ENCODE measurements at regions not wholly inside any gene's neighbourhood (a gene's known extent, or its start where the extent isn't known, plus 50 kb on each side); places are given as distances from the start of the nearest gene placed in this dataset.

GRCh38 chr7:68336594-68336993, 1261.7 kb upstream of the AUTS2 start:
- H3F3A ChIP-seq (ENCODE audit: insufficient read depth): no peaks in the 10 kb centered on the region
- no peak for DNase-seq
- no peak overlapping the region for H3K9ac ChIP-seq
- no peak overlapping the region for H3K4me3 ChIP-seq
- no peak for TF ChIP-seq EZH2phosphoT487 (IDR thresholded peaks at IDR 0.05; ENCODE audit: insufficient read depth, low read depth)
- TF ChIP-seq EZH2 (IDR thresholded peaks at IDR 0.05; ENCODE audit: insufficient read depth, poor library complexity, severe bottlenecking): no peak
- H2AFZ ChIP-seq: no peak overlapping the region
- no peak overlapping the region for H3K4me2 ChIP-seq (ENCODE audit: unreplicated experiment)
- no peak overlapping the region for H3K27ac ChIP-seq
- no peaks in the 10 kb centered on the region for H3K9me2 ChIP-seq (ENCODE audit: insufficient read depth)
- in situ Hi-C loops (cut with MboI): no loop called here
- H4K20me1 ChIP-seq (ENCODE audit: insufficient read depth): no peaks in the 10 kb centered on the region
- H3K4me1 ChIP-seq (ENCODE audit: insufficient read depth): no peaks in the 10 kb centered on the region
- H3K27me3 ChIP-seq (replicated peaks; ENCODE audit: insufficient read depth): no peaks in the 10 kb centered on the region
- H3K36me3 ChIP-seq (ENCODE audit: low read depth): no peaks in the 10 kb centered on the region
- WGBS, 2 experiments (ENCODE audit: low coverage in 1 of 2, low lambda C conversion rate in 2 of 2, missing lambda C conversion rate in 2 of 2): 20 to 24% methylated on average over 8 of the region's 8 CpGs
- H3K79me2 ChIP-seq (ENCODE audit: insufficient read depth): no peaks in the 10 kb centered on the region
- H3K9me3 ChIP-seq (ENCODE audit: low read depth): no peaks in the 10 kb centered on the region

- Histone ChIP-seq H3K27me3 (replicated peaks; ENCODE audit: insufficient read depth) (no peaks in the 10 kb centered on the region), H3K27ac (no peak overlapping the region), H4K20me1 (ENCODE audit: insufficient read depth) (0 out of 2 replicates have a peak, but pooled peaks cover 5% of the 10 kb centered on the region), H3K9ac (no peak overlapping the region), H3K36me3 (ENCODE audit: low read depth) (no peaks in the 10 kb centered on the region), H3K9me2 (ENCODE audit: insufficient read depth) (no peaks in the 10 kb centered on the region), H3K4me3 (no peak overlapping the region), H3F3A (ENCODE audit: insufficient read depth) (no peaks in the 10 kb centered on the region), H3K9me3 (ENCODE audit: low read depth) (no peaks in the 10 kb centered on the region), H3K4me2 (ENCODE audit: unreplicated experiment) (no peak overlapping the region), H3K4me1 (ENCODE audit: insufficient read depth) (no peaks in the 10 kb centered on the region), H2AFZ (no peak overlapping the region), H3K79me2 (ENCODE audit: insufficient read depth) (no peaks in the 10 kb centered on the region)
- in situ Hi-C loops (cut with MboI): no loop called here
- WGBS, 2 experiments (ENCODE audit: low coverage in 1 of 2, low lambda C conversion rate in 2 of 2, missing lambda C conversion rate in 2 of 2): 32 to 37% methylated on average over 3 of the region's 3 CpGs
- no peak for TF ChIP-seq EZH2phosphoT487 (IDR thresholded peaks at IDR 0.05; ENCODE audit: insufficient read depth, low read depth)
- no peak for TF ChIP-seq EZH2 (IDR thresholded peaks at IDR 0.05; ENCODE audit: insufficient read depth, poor library complexity, severe bottlenecking)
- DNase-seq: no peak
Measured at GRCh38 chr7:68348401-68348800, 1249.9 kb upstream of the AUTS2 start.

- Histone ChIP-seq H3K4me1 (ENCODE audit: insufficient read depth) (no peaks in the 10 kb centered on the region), H3K36me3 (ENCODE audit: low read depth) (no peaks in the 10 kb centered on the region), H2AFZ (no peak overlapping the region), H4K20me1 (ENCODE audit: insufficient read depth) (no peaks in the 10 kb centered on the region), H3K4me2 (ENCODE audit: unreplicated experiment) (no peak overlapping the region), H3K9ac (no peak overlapping the region), H3K4me3 (no peak overlapping the region), H3K79me2 (ENCODE audit: insufficient read depth) (no peaks in the 10 kb centered on the region), H3K27me3 (replicated peaks; ENCODE audit: insufficient read depth) (no peaks in the 10 kb centered on the region), H3K9me3 (ENCODE audit: low read depth) (no peaks in the 10 kb centered on the region), H3K9me2 (ENCODE audit: insufficient read depth) (no peaks in the 10 kb centered on the region), H3K27ac (no peak overlapping the region), H3F3A (ENCODE audit: insufficient read depth) (no peaks in the 10 kb centered on the region)
- TF ChIP-seq EZH2 (IDR thresholded peaks at IDR 0.05; ENCODE audit: insufficient read depth, poor library complexity, severe bottlenecking) (no peak), EZH2phosphoT487 (IDR thresholded peaks at IDR 0.05; ENCODE audit: insufficient read depth, low read depth) (no peak)
- no peak for DNase-seq
- 17 to 24% methylated on average over 7 of the region's 7 CpGs for WGBS, 2 experiments (ENCODE audit: low coverage in 1 of 2, low lambda C conversion rate in 2 of 2, missing lambda C conversion rate in 2 of 2)
- in situ Hi-C loops (cut with MboI): no loop called here
Measured at GRCh38 chr7:68362745-68363518, 1235.3 kb upstream of the AUTS2 start.

GRCh38 chr7:68364886-68365625, 1233.2 kb upstream of the AUTS2 start:
- H3K9ac ChIP-seq: no peak overlapping the region
- no peaks in the 10 kb centered on the region for H3K4me1 ChIP-seq (ENCODE audit: insufficient read depth)
- in situ Hi-C loops (cut with MboI): no loop called here
- H3K27ac ChIP-seq: no peak overlapping the region
- WGBS, 2 experiments (ENCODE audit: low coverage in 1 of 2, low lambda C conversion rate in 2 of 2, missing lambda C conversion rate in 2 of 2): 16 to 20% methylated on average over 5 of the region's 5 CpGs
- H2AFZ ChIP-seq: no peak overlapping the region
- H3K4me2 ChIP-seq (ENCODE audit: unreplicated experiment): no peak overlapping the region
- no peaks in the 10 kb centered on the region for H3K9me3 ChIP-seq (ENCODE audit: low read depth)
- H3F3A ChIP-seq (ENCODE audit: insufficient read depth): no peaks in the 10 kb centered on the region
- H3K9me2 ChIP-seq (ENCODE audit: insufficient read depth): no peaks in the 10 kb centered on the region
- H3K79me2 ChIP-seq (ENCODE audit: insufficient read depth): no peaks in the 10 kb centered on the region
- no peak overlapping the region for H3K4me3 ChIP-seq
- DNase-seq: no peak
- no peaks in the 10 kb centered on the region for H3K27me3 ChIP-seq (replicated peaks; ENCODE audit: insufficient read depth)
- no peaks in the 10 kb centered on the region for H3K36me3 ChIP-seq (ENCODE audit: low read depth)
- TF ChIP-seq EZH2 (IDR thresholded peaks at IDR 0.05; ENCODE audit: insufficient read depth, poor library complexity, severe bottlenecking) (no peak), EZH2phosphoT487 (IDR thresholded peaks at IDR 0.05; ENCODE audit: insufficient read depth, low read depth) (no peak)
- no peaks in the 10 kb centered on the region for H4K20me1 ChIP-seq (ENCODE audit: insufficient read depth)

All from GM23248 (cell line).